Skeletal muscle cell (primary cell): ENCODE measurements at regions not wholly inside any gene's neighbourhood (a gene's known extent, or its start where the extent isn't known, plus 50 kb on each side); places are given as distances from the start of the nearest gene placed in this dataset.
A peak's percentile ranks its signal among the peaks of the same experiment; 100 is the strongest.

Source experiments
- DNase-seq: peaks from one replicate; pipeline ENCODE4 v3.0.0-alpha.2; 2010; ENCODE audit warnings: low read depth
- H3K4me3 ChIP-seq: 2 replicates; pipeline ENCODE4 v1.5.1; 2011; ENCODE audit warnings: low read depth, mild to moderate bottlenecking, control low read depth, low read length, moderate library complexity

DNA sequence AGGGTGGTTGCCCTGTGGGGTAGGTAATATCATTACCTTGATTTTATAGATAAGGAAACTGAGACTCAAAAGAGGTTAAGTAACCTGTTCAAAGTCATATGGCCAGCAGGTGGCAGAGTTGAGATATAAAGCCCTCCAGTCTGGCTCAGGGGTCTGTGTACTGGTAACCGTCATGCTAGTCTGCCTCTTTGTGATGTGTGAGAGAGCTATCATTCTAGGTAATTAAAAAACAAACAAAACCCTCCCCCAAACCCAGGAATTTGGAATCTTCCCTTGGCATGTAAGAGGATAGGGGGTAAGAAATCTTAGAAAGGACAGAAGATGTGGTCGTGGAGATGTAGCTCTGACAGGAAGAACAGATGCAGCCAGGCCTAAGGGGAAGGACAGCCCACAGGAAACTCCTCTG is 206.0 kb downstream of the CDC5L start:
- H3K4me3 ChIP-seq, result no peak overlapping the region
- peak; percentile 36 for DNase-seq

DNA sequence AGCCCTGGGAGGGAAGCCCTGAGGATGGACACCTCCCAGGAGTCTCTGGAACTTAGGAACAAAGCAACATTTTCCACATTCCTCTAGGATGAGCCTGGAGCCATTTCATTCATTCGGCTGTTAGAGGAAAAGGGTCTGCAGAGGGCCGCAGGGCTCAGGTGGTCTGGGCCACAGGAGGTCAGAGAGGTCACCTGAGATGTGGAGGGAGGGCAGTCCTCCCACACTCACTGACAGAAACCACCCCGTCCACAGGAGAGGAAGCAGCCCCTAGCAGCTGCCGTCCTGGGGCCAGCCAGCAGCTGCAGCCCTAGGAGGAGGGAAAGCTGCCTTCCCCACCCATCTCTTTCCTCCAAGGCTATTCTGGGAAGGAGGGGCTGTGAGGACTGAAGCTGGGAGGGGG is 207.0 kb downstream of the CDC5L start:
- no peak for DNase-seq
- no peak overlapping the region for H3K4me3 ChIP-seq

DNA sequence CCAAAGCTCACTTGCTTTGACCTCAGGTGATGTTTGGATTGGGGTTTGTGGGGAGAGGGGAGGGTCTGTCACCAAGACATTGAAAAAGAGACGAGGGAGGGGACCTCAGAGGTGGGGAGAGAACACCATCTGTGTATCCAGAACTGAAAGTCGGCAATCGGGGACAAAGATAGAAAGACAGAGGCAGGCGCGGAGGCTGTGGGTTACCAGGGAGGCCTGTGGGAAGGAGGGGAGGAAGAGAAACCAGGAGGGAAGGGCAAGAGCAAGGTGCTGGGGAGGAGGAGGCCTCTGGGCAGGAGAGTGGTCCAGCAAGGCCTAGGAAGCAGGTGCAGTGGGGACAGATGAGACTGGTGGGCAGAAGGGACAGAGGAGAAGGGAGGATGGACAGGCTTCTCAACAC is 211.2 kb downstream of the CDC5L start:
- no peak for DNase-seq
- no peak overlapping the region for H3K4me3 ChIP-seq

DNA sequence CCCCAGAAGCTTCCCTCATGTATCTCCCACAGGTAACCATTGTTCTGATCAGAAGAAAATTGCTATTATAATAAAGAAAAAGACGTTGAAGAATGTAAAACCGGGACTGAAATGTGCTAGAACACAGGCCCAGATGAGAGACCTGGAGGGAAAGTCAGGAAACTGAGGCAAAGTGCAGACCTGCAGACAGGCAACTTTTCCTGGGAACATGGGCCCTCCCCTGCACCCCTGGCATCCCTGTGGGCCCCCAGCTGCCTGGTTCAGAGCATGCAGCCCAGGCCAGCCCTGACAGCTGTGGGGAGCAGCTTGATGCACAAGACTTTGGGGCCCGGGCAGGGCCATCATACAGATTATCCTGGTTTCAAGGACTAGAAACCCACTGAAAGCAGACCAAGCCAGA is 212.2 kb downstream of the CDC5L start:
- no peak for DNase-seq
- no peak overlapping the region for H3K4me3 ChIP-seq

GRCh38 chr6:44603044-44603686 is 215.7 kb downstream of the CDC5L start:
- no peak overlapping the region for H3K4me3 ChIP-seq
- no peak for DNase-seq

GRCh38 chr6:44606504-44606903 is 219.0 kb downstream of the CDC5L start:
- no peak for DNase-seq

GRCh38 chr6:44606976-44607375 is 219.5 kb downstream of the CDC5L start:
- DNase-seq, result no peak
- no peak overlapping the region for H3K4me3 ChIP-seq

More at GRCh38 chr6:44606504-44606903, 219.0 kb downstream of the CDC5L start:
- no peak overlapping the region for H3K4me3 ChIP-seq

- no peak for DNase-seq
- no peak overlapping the region for H3K4me3 ChIP-seq
Observed at GRCh38 chr6:44608175-44608574, 220.7 kb downstream of the CDC5L start.

DNA sequence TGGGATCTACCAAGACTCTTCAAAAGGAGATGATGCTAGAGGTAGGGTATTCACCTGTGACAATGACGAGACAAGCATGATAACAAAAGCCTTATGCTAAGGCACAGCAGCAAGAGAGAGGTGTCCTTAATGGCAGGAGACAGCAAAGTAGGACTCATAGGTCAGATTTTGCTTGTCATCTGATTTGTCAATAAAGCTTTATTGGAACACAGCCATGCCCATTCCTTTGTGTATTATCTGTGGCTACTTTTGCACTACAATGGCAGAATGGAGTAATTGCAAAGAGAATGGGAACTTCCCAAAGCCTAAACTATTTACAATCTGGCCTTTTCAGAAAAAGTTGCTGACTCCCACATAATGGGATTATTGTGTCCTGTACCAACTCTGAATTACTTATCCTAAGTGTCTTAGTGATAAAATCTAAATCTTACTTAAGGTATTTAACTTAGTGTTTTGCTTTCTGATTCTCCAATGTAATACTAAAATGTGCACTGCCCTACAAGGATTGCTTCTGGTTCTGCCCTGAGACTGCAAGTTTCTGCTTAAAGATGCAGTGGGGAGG is 221.6 kb downstream of the CDC5L start:
- DNase-seq, result no peak
- H3K4me3 ChIP-seq, result no peak overlapping the region

GRCh38 chr6:44614396-44614795 is 226.9 kb downstream of the CDC5L start:
- no peak overlapping the region for H3K4me3 ChIP-seq
- no peak for DNase-seq

- no peak overlapping the region for H3K4me3 ChIP-seq
- DNase-seq, result no peak
Observed at GRCh38 chr6:44615621-44616020, 228.1 kb downstream of the CDC5L start.

DNA sequence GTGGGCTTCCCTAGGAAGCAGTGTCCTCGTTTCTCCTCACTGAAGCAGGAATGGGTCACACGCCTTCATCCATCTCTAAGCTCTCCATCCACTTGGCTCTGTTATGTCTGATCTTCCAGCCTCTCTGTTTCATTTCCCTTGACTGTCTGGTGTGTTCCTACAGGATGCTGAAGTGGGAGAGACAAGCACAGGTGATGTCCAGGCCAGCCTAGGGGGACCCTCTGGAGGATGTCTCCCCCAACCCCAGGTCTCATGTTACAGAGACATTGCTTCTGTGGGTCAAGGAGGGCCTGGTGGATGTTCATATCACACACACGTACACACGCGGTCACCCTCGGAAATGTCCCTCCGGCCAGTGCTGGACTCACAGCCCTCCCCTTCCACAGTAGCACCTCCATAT is 229.9 kb downstream of the CDC5L start:
- no peak overlapping the region for H3K4me3 ChIP-seq
- DNase-seq, result no peak

DNA sequence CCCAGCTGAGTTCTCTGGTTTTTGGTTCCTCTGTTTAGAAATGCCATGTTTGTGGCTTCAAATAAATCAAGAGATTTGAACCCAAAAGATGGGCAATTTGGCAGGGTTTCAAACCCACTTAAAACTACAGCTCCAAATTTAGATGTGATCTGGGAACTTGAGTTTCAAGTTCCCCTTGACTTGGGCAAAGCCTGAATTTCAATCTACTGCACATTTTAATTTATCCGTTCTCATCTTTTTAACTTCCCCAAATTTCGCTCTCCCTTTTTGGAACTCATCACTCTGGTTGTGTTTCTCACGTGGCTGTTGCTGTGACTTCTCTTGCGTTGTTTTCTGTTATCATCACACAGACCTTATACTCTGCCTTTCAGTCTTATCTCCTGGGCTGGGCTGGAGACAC is 230.9 kb downstream of the CDC5L start:
- H3K4me3 ChIP-seq, result no peak overlapping the region
- no peak for DNase-seq

DNA sequence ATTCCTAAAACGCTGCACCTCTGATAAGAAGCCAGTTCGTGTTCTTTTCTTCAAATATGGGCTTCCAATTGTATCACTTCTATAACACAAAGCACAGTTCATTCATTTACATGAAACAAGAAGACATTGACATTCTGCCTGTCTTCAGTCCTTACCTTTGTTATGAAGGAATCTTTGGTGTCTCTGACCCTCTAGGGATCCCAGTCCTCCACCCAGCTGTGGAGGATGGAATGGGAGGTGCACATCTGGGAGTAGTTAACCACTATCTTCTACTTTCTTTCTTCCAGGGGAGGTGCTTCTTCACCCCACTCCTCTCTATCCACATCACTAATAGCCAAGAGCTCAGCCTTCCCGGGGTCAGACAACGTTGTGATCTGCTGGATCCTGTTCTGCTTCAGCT is 233.4 kb downstream of the CDC5L start:
- no peak for DNase-seq

DNA sequence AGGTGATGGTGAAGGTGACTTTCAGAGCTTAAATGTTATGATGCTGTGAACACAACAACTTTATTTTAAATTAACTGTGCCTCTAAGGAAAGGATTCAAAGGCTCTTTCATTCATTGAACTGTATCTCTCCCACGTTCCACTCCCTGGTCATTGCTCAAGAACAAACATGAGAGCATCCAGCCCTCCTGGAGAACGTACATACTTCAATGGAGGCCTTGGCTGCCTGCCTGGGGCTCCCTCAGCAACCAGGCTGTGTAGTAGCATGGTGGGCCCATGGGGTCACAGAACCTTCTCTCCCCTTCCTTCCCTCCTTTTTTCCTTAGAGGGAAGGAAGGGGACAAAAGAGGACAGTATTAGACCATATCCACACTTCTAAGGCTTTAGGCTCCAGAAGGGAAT is 234.3 kb downstream of the CDC5L start:
- H3K4me3 ChIP-seq, result no peak overlapping the region
- no peak for DNase-seq

More for the DNA sequence above, 233.4 kb downstream of the CDC5L start:
- no peak overlapping the region for H3K4me3 ChIP-seq

- H3K4me3 ChIP-seq, result no peak overlapping the region
- no peak for DNase-seq
Observed at GRCh38 chr6:44622555-44622954, 235.0 kb downstream of the CDC5L start.

- DNase-seq, result no peak
- H3K4me3 ChIP-seq, result no peak overlapping the region
Observed at GRCh38 chr6:44622956-44623355, 235.4 kb downstream of the CDC5L start.

DNA sequence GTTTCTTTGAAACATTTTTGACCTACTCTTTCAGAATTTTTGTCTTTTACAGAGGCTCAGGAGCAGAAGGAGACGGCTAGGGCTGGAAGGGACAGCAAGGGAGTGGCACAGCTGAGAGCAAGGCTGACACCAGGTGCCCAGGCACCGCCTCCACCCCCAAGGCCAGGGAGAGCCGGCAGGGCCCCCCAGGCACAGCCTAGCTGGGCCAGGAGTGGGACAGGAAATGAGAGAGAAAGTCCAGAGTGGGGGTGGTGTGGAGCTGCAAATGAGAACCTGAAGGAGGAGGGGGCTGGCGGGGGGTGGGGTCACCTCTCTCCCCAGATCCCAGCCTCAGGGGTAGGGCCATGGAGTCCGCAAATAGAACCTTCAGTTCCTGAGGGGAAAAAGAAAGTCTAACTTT is 236.7 kb downstream of the CDC5L start:
- no peak overlapping the region for H3K4me3 ChIP-seq
- DNase-seq, result no peak

DNA sequence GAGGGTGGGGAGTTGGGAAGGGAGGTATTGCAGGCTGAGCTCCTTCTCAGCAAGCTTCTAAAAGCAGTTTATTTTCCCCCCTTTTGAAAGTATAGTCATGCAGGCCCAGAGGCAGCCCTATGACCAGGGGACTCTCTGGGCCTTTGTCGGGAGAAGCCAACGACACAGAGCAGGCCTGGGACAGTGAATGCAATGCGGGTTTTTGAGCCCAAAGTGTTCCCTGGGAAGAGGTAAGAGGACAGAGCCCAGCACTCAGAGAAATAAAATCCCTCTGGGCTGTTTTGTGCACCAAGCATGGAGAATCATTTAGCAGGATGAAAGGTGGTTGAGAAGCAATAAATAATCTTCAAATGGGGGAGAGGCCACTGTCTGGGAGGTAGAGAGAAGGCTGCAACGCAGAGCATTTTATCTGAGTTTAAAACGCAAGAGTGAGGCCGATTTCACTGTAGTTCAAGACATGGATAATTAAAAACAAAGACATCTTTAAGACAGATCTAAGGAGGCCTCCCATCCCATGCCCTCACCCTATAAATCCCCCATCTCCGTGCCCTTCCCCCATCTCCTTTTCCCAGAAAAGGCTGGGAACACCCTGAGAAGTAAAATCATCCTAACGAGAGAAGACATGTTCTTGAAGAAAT is 237.5 kb downstream of the CDC5L start:
- DNase-seq, result no peak

DNA sequence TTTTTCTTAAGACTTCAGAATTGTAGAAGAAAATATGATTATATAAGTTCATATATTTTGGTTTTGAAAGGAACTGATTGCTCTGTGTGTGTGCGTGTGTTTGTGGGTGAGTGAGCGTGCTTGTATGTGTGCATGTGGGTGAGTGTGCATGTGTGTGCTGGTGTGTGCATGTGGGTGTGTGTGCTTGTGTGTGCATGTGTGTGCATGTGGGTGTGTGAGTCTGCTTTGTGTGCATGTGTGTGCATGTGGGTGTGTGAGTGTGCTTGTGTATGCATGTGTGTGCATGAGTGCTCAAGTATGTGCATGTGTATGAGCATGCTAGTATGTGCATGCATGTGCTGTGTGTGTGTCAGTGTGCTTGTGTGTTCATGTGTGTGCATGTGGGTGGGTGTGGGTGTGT is 238.5 kb downstream of the CDC5L start:
- no peak overlapping the region for H3K4me3 ChIP-seq
- no peak for DNase-seq

More for the DNA sequence above, 237.5 kb downstream of the CDC5L start:
- H3K4me3 ChIP-seq, result no peak overlapping the region

DNA sequence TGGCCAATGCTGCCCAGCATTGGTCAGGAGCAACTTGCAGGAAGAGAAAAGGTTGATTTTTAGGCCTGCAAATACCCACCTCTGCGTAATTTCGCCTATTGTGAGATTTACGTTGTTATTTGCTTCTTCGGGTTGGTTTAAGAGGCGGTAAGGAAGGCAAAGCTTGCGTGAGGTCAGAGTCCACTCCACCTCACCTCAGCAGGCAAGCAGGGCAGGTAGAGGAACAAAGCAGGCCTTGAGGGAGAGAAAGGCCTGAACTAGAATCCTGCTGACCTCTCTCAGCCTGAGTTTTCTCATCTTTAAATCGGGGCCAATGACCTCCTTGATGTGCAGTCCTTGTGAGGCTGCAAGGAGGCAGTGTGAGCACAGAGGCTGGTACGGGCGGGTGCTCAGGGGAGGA is 239.1 kb downstream of the CDC5L start:
- no peak for DNase-seq
- H3K4me3 ChIP-seq, result no peak overlapping the region
